ENCODE measurements at regions not wholly inside any gene's neighbourhood (a gene's known extent, or its start where the extent isn't known, plus 50 kb on each side); places are given as distances from the start of the nearest gene placed in this dataset.
"Not testable (repeated sequence)": the region's sequence is repeated elsewhere in the genome, so short reads cannot be mapped to it uniquely, and the experiment has no call there.

DNA sequence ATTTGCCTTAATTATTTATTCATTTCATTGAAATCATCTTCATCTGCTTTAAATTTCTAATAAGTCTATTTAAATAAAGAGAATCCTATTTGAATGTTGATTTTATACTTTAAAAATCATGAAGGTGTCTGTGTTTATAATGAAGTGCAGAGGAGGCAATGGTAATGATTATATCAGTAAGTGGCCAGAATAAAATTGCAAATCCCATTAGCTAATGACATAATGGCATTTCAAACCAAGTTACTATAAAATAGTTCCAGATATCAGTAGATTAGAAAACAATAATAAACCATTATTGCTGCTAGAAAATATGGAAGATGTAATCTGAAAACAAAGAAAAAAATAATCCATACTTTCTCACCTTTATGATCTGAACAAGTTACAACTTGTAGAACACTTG lies 647.8 kb upstream of the KLHL1 start:
- DNase-seq, result no peak

DNA sequence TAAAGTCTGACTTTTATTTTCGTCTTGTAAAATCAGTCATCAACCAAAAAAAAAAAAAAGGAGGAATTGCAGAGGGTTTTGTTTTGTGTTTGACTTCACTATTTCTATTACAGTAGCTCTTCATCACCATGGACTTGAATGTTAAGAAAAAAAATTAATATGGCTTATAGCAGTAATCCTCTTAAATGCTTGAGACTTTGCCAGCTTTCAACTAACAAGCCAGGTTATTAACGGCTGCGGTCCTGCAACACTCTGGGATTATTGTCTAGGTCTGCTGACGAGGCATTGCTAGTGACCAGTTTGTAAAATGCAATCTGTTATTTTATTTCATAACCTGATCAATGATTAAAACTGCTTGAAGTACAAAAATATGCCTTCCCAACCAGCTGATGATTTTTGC lies 647.2 kb upstream of the KLHL1 start:
- DNase-seq, result no peak

DNA sequence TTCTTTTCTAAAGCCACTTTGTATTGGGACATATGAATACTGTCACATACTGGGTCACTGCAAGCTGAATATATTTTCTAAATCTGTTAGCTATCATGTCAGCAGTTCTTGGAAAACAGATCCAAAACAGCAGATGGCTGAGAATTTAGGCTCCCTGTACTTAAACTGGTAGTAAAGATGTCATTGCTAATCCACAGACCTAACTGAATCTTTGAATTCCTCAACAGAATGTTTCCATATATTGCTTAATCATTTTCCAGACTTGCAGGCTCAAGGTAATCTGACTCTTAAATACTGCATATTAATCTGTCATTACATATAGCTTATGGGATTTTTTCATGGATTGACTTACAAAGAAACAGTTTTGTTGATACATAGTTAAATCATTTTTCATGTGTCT lies 639.0 kb upstream of the KLHL1 start:
- no peak for DNase-seq

DNA sequence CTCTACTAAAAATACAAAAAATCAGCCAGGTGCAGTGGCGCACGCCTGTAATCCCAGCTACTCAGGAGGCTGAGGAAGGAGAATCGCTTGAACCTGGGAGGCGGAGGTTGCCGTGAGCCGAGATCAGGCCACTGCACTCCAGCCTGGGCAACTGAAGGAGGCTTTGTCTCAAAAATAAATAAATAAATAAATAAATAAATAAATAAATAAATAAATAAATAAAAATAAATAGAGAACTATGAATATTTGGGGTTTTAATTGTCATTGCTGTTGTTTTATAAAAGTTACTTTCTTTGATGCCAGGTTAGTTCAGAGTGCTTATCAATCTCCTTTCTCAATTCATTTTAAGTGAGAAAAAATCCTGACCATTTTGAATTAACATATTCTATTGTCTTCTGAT lies 638.2 kb upstream of the KLHL1 start:
- DNase-seq, result not testable (repeated sequence)

DNA sequence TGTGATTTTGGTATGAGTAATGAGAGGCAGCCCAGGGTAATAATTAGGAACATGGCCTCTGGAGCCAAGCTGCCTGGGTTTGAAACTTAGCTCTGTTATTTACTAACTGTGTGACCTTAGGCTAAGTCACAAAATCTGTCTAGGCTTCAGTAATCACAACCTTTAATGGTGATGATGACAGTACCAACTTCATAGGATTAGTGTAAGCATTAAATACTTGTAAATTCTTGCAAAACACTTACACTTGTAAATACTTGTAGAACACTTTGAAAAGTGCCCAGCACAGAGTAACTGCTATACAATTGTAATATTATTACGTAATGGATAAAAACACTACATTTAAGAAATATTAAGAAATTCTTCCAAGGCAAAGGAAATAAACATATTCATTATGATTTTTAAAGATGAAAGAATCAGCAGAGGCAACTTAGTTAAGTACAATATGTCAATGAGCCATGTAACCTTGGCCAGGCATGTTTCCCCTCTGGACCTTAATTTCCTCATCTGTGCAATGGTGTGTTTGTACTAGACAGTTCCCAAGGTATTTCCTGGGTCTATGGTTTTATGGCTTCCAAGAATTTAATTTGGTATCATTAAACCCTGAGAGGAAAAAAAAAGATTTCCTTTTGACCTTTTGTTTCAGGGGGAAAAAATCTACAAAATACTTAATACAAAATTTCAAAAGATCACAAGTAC lies 628.5 kb upstream of the KLHL1 start:
- DNase-seq, result no peak

DNA sequence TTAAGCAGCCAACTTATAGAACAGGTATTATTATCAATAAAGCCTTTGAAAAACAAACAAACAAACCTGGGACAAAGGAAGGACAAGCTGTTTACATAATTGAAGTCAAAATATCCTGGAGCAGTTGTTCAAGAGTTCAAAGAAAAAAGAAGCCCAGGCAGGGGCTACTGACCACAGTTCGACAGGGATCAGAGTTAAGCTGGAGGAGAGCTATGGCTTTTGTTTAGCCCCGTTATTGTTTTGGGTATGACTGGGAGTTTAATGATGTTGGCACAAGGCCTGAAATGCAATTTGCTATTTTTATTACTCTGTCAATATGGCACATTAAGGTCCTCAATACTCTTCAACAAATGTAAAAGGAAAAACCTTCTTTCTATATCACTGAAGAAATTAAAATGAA lies 624.4 kb upstream of the KLHL1 start:
- peak; percentile 68 to 82 for DNase-seq

DNA sequence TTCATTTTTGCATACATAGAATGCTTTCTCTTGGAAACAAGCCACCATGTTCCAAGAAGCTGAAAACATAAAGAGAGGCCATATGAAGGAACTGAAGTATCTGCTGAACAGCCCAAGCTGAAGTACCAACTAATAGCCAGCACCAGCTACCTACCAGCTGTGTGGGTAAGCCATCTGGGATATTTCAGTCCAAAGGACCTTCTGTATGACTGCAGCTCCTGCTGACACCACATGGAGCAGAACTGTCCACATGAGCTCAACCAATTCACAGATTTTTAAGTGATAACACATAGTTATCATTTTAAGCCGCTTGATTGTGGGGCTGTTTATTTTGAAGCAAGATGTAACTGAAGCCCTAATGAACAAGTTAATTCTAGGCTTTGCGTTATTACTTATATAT lies 621.1 kb upstream of the KLHL1 start:
- DNase-seq, result no peak

DNA sequence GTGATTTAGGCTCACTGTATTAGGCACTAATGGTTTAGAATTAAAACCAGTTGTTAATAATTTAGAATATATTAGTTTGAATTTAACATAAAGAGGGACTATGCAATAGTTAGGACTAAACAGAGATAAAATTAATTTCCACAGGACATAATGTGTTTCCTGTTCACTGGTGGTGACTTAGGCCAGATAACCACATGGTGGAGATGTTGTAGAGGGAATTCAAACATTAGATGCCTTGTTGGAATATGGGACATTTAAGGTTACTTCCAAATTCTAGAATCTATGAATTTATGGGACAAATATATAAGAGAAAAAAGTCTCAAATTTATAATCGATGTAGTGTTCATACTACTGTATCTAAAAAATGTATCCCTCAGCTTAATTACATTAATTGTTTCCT lies 615.5 kb upstream of the KLHL1 start:
- DNase-seq, result peak; percentile 15 to 30

DNA sequence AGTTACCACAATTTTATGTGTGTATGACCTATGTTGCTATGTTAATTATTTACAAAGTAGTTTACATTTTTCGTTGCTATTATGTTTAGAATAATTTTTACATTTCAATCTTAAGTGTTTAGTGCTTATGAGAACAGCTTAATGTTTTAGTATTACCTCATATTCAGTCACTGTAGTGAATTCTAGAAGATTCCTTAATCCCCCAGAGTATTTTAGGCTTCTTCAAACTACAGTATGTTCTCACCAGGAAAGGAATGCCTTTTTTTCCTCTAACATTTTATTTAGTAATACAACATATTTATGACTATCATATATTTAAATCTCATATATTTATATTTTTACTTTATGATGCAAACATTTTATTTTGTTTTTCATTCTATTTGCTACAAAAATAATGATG lies 612.1 kb upstream of the KLHL1 start:
- no peak for DNase-seq

DNA sequence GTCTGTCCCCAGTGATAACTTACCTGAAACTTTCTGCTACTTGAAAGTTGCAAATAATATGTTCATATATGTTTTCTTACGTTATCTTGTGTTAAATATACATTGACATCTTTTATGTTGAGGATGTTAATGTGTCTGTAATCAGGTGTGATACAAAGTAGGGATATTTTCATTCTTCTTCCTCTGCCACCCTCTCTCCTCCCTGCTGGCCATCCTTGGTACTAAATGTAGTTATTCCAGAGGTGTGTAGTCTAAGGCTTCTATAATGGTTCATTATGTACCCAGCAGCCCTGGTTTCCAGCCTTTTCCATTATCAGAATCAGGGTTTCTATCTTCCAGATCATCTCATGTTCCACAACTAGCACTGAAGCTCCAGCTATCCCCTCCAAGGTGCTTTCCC lies 606.7 kb upstream of the KLHL1 start:
- no peak for DNase-seq

DNA sequence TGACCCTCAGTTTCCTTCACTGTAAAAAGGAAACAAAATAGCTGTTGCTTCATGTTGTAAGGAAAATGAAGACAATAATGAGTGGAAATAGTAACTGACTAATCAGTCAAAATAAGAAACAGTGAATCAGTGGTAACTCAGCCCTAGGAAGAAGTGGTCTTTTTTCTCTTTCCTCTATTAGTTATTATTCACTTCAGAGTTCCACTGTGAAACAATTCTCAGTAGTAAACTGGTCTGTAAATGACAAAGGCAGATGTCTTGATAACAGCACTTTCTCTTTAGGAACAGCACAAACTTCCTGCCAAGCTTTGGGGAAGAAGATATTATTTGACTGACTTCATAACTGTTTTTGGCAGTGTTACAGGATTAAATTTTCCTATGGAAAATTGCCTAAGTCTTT lies 600.5 kb upstream of the KLHL1 start:
- no peak for DNase-seq

DNA sequence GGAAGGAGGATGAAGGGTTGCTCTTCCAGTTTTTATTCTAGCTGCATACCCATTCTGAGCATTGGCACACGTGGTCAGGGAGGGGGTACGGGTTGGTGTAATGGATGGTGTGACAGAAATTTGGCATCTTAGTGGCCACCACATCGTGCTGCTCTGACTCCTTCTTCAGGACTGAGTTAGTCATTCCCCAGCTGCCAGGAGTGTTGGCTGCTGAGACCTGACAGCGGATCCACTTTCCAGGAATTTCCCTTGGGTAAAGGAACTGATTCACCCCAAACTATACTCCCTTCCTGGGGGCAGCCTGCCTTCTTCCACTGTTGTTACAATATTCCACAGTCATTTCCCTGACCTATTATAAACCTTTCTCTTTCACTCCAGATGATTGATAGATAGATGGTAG lies 595.5 kb upstream of the KLHL1 start:
- no peak for DNase-seq

DNA sequence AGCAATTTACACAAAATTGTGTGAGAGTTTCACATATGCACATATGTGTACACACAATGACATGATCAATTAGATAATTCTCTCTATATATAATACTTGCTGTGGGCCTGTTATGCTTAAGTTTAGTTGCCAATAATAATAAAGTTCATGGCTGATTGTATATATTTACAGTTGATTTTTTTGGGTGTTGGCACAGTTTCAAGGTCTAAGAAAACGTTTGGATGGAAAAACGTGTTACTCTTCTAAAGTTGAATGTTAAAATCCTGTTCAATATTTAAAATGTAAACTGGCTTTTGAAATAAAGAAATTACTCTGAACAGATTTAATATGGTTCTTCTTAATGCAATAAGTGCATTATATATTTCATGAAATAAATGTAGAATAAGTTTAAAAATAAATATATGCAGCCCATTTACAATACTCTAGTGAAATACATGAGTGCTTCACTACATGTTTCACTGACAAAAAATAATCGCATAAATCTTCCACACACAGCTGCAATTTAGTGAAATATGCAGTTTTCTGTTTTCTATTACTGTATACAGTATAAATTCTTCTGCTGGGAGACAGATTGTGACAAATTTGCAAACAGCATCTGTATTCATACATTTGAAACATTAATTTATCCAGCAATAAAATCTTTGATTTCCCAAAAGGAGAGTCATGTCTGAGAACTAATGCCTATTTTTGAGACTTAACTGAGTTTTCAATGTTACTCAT lies 586.9 kb upstream of the KLHL1 start:
- no peak for DNase-seq

DNA sequence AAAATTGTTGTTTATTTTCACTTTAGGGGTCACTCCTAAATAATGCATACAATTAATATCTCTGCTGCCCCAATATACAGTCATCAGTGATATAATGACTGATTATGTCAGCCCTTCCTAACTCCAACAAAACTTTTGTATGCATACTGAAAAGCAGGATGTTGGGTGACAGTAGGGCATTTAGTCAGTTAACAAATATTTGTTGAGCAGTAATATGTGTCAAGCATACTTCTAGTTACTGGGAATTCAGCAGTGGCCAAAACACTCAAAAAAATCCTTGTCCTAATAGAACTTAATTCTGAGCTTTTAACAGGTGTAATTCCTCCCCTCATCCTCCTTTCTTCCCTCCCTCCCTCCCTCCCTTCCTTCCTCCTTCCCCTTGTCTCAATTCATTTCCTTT lies 560.7 kb upstream of the KLHL1 start:
- DNase-seq, result no peak

DNA sequence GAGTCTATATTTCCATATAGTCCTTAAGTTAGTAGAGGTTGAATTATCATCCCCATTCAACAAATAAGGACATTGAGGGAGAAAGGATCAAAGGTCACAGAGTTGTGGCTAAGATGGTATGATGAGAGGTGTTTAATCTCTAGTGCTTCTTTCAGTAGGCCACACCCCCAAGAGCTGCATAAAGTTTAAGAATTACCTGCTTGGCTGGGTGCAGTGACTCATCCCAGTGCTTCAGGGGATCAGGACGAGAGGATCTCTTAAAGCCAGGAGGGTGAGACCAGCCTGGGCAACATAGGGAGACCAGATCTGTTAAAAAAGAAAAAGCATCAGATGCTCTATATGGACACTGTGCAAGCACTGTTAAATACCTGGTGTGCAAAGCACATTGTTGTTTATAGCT lies 560.0 kb upstream of the KLHL1 start:
- no peak for DNase-seq

DNA sequence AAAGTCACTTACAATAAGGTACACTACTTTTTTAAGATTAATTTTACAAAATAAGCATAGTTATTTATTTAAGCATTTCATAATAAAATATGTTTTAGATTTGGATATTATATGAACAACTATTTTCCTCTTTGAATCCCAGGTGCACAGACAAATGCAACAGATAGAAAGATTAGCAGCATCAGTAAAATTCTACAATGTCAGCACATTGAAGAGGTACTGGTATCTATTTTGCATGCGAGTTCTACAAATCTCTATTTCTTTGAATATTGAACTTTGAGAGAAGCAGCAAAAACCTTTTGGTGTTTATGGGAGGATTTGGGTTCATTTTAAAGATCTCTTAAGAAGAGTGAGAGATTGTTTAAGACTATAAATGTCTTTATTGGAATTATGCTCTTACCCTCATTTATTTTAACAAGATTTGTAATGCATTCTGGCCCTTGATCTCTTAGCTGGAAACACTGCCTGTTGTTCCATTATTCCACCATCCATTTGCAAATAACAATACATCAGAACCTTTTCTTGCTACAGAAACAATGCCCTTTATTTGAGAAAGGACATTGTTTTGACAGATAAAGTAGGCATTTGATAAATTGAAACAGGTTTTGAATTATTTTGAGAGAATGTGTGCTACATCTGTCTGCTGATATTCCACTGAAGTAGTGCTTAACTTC lies 558.8 kb upstream of the KLHL1 start:
- DNase-seq, result no peak

DNA sequence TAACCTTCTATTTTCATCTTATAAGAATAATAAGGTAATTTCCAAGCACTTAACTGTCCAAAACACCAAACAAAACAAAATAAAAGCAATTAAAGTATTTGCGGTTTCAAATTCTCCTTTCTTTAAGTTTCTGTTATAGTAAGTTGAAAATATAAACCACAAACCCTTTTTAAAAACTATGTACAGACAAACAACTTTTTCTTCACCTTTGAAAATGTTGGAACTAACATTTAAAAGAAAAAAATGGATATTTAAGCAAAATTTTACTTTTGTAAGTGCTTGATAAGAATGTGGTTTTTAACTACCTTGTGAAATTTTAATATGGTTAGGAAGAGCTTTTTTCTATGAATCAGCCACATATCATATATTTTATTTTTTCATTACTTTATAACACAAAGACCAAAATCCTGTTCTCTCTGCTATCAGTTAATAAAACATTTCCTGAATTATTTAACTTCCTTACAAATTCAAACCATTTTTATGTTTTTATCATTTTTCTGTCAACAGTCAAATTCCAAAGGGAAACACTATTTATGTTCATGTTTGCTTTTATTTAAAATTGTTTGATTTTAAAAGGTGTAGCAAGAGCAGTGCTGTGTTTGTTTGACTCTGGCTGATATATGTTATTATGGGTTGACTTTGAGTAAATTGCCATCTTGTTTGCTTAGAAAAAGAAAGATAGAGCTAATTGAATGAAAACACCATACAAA lies 554.1 kb upstream of the KLHL1 start:
- DNase-seq, result peak; percentile 25 to 77

DNA sequence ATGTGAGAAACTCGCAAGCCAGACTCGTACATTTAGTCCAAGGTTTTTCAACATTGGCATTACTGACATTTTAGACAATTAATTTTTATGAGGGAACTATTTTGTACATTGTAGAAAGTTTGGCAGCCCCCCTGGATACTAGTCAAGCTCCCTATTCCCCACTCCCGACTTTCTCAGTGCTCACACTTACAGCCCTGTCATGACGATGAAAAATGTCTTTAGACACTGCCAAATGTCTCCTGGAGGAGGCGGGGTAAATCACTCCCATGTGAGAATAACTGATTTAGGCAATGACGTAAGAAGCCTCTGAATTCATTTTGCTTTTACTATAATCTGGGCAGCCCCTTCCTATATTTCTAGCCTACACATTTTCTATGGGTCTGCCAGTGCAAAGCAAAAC lies 535.8 kb upstream of the KLHL1 start:
- DNase-seq, result no peak

DNA sequence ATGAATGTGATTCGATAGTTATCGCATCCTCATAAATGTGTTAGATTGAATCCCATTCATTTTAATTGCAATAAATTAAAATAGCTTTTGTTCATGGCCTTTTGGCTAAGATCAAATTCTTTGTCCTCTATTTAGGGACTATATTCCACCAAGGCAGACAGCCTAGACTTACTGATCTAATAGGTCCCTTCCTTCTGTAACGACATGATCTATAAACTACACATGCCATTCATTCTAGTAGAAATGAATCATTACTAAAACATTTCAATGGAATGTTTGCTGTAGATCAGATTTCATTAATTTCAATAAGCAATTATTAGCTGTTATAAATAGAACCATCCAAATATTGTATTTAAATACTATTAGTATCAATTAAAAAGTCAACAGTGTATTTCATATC lies 526.6 kb upstream of the KLHL1 start:
- DNase-seq, result no peak

DNA sequence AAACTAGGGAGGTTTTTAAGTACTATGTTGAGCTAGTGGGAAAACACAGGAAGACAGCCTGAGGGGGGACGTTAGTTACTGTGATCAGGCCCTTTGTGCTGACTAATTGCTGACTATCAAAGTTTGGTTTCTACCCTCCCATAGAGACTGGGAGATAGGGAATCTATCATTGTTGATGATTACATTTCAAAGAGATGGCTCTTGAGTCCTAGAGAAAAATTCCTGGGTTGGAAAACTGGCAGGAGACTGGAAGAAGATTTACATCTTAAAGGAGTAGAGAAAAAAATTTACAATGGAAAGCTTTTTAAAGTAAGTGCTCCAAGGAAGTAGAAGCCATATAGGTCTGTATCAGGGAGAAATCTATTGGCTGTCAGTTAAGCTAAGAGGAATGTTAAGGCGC lies 522.0 kb upstream of the KLHL1 start:
- no peak for DNase-seq

DNA sequence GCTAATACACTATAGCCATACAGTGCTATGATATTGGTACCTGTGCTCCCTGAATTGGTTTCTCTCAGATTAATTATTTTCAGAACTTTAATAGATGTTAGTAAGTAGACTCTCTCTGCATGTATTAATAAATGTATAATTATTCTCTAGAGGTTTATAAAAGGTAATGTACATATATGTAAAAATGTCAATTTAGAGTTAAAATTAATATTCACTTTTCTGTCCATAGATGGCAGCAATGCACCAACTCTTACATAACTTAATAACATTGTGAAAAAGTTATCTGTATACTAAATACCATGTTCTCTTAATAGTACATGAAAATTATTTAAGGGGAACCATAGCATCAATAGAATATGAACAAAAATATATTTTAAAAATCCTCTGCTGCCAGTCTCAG lies 515.0 kb upstream of the KLHL1 start:
- peak in 1 of 2 experiments; percentile 8 for DNase-seq

DNA sequence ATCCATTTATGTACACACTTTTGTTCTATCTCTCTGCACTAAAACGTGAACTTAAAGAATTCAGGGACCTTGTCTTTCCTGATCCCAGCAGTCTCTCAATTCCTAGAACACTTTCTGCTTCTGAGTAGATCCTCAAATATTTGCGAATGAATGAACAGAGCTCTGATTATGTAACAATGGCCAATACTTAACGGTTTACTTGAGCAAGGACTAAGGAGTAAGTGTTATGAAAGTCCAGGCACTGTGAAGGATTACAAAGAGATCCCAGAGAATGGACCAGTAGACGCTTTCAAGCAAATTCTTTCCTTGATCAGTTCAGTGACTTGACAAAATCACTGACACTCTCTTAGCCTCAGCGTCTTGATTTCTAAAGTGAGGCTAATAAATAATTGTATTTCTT lies 514.5 kb upstream of the KLHL1 start:
- no peak for DNase-seq

DNA sequence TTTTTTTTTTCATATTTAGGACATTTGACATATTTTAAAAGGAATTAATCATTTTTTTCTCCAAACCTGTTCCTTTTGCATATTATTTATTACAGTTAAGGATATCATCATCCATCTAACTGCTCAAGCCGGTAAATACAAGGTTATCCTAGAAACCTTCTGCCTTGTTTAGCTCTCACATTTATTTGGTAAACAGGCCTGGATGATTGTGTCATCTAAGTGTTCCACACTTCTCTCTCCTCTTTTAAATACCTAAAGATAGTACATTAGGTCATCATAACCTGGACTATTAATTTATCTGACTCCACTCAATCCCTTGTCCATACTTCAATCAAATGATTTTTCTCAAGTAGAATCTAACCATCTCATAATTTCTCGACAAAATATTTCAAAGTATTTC lies 511.7 kb upstream of the KLHL1 start:
- no peak for DNase-seq

DNA sequence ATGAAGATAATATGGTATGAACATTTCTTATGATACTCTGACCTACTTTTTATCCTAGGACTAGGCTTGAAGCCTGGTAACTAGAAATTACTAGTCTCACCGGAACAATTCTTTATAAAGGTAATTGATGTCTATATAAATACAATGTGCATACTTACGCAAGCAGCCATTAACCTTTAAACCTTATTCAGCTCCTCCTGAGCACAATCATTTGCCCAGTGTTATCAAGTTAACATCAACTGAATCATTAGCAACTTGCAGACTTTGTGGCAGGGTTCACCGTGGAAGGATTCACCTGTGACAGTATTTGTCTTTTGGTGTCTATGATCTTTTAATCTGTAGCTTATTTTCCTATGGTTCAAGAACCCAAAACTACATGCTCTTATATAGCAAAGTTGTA lies 508.6 kb upstream of the KLHL1 start:
- DNase-seq, result no peak
